Tibial nerve (tissue), 4 donors: ENCODE measurements at regions not wholly inside any gene's neighbourhood (a gene's known extent, or its start where the extent isn't known, plus 50 kb on each side); places are given as distances from the start of the nearest gene placed in this dataset.

Experiments
- EP300 ChIP-seq, 2 donors: sonication (generic); formaldehyde crosslinking; IDR thresholded peaks; one replicate each; pipeline ENCODE4 v1.6.1; 2017; ENCODE audit warnings: antibody characterized with exemption in 2 of 2, mild to moderate bottlenecking in 1 of 2
- TF ChIP-seq, protein P1 (sequence below), 5 experiments: fragments of 200-600 bp in 3 of 5; fragments of 450-650 bp in 2 of 5; sonication (generic) in 3 of 5; IDR thresholded peaks; one replicate each; pipeline ENCODE4 v1.5.1; 2016 to 2019; ENCODE audit warnings: antibody characterized with exemption in 5 of 5, mild to moderate bottlenecking in 3 of 5, moderate library complexity in 2 of 5

GRCh38 chr2:175631245-175631623 lies 370.8 kb downstream of the LNPK start:
- TF ChIP-seq, protein P1, sequence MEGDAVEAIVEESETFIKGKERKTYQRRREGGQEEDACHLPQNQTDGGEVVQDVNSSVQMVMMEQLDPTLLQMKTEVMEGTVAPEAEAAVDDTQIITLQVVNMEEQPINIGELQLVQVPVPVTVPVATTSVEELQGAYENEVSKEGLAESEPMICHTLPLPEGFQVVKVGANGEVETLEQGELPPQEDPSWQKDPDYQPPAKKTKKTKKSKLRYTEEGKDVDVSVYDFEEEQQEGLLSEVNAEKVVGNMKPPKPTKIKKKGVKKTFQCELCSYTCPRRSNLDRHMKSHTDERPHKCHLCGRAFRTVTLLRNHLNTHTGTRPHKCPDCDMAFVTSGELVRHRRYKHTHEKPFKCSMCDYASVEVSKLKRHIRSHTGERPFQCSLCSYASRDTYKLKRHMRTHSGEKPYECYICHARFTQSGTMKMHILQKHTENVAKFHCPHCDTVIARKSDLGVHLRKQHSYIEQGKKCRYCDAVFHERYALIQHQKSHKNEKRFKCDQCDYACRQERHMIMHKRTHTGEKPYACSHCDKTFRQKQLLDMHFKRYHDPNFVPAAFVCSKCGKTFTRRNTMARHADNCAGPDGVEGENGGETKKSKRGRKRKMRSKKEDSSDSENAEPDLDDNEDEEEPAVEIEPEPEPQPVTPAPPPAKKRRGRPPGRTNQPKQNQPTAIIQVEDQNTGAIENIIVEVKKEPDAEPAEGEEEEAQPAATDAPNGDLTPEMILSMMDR (IDR thresholded peaks at IDR 0.05), result no peak
- TF ChIP-seq EP300 (IDR thresholded peaks at IDR 0.05), result no peak
